AG09319 (cell line): ENCODE measurements at regions not wholly inside any gene's neighbourhood (a gene's known extent, or its start where the extent isn't known, plus 50 kb on each side); places are given as distances from the start of the nearest gene placed in this dataset.

Source experiments
- DNase-seq: peaks from one replicate; pipeline ENCODE4 v3.0.0-alpha.2; 2010; ENCODE audit warnings: low read depth; ENCODE audit errors: extremely low read depth
- TF ChIP-seq, protein P1 (sequence below): IDR thresholded peaks from 2 replicates; pipeline ENCODE4 v1.5.1; 2011; ENCODE audit warnings: low read depth, mild to moderate bottlenecking, inconsistent platforms, low read length, moderate library complexity

DNA sequence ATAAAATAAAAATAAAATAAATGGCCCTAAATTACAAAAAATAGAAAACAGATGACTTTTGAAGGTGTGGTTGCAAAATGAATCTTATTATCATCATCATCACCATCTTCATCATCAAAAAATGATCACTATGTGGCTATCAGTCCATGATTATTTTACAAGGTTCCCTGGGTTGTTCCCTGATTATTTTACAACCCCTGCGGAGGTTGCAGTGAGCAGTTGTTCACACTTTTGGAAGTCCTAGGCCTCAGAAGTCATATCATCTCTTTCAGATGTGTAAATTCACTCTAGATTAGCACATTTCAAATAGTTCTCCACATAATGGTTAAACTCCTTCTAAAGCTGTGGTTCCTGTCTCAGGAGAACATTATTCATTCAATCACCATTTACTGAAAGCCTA is 57.4 kb upstream of the NR5A2 start:
- TF ChIP-seq, protein P1, sequence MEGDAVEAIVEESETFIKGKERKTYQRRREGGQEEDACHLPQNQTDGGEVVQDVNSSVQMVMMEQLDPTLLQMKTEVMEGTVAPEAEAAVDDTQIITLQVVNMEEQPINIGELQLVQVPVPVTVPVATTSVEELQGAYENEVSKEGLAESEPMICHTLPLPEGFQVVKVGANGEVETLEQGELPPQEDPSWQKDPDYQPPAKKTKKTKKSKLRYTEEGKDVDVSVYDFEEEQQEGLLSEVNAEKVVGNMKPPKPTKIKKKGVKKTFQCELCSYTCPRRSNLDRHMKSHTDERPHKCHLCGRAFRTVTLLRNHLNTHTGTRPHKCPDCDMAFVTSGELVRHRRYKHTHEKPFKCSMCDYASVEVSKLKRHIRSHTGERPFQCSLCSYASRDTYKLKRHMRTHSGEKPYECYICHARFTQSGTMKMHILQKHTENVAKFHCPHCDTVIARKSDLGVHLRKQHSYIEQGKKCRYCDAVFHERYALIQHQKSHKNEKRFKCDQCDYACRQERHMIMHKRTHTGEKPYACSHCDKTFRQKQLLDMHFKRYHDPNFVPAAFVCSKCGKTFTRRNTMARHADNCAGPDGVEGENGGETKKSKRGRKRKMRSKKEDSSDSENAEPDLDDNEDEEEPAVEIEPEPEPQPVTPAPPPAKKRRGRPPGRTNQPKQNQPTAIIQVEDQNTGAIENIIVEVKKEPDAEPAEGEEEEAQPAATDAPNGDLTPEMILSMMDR = no peak
- DNase-seq = no peak

DNA sequence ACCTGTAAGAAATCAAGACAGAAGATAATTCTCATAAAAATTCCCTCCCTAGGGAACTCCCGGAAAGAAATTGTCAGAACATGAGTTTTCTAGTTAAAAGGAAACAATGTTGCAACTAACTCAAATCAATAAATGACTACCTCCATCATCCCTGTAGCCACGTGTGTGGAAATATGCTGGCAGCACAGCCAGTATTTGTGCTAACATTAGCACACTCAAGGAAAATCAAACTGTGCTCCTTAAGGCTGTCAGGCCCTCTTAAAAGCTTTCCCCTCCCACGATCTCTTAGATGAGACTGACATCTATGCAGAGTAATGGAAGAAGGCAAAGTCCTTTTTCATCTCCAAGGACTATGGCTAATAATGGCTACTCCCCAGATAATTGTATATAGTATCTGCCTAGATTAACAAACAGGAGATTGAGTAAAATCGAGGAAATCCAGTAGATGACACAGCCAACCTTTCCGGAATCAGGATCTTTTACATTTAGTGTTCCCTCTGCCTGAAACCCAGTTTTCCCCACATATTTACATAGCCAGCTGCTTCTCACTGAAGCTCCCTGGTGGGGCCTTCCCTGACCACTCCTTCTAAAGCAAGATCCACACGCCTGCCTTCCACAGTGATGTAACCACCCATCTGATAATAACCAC is 50.9 kb upstream of the NR5A2 start:
- TF ChIP-seq, protein P1 = no peak

More for the DNA sequence above, 50.9 kb upstream of the NR5A2 start:
- no peak for DNase-seq
